CD1c-positive myeloid dendritic cell (primary cell): ENCODE measurements at regions not wholly inside any gene's neighbourhood (a gene's known extent, or its start where the extent isn't known, plus 50 kb on each side); places are given as distances from the start of the nearest gene placed in this dataset.
"Not testable (repeated sequence)": the region's sequence is repeated elsewhere in the genome, so short reads cannot be mapped to it uniquely, and the experiment has no call there.

Experiments used
- DNase-seq: peaks from one replicate; pipeline ENCODE4 v3.0.0-alpha.2; 2016; ENCODE audit errors: extremely low spot score

DNA sequence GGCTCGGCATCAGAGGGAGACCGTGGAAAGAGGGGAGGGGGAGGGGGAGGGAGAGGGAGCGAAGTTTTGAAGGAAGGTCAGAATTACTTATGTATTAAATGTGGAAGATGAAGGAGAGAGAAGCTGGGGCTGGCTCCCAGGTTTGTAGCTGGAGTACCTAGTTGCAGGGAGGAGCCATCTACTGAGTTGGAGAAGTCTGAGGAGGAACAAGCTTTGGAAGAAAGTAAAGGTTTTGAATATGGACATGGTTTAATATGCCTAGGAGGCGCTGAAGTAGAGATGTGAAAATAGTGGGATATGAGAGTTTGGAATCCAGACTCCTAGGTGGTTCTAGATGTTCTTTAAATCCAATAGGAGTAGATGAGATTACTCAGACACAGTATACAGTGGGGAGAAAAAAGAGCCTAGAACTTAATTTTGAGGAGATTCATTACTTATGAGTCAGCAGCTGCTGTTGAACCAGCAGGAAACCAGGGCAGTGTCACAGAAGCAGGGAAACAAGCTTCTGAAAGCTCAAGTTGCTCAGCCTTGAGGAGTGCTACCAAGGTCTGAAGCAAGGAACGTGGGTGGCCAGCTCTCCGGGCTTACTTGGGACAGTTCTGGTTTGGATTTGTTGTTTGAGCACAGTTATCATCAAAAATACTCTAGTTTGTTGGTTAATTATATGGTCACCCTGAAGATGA lies 149.3 kb downstream of the UTRN start:
- no peak for DNase-seq

- DNase-seq, result no peak
These were observed 150.7 kb downstream of the UTRN start for GRCh38 chr6:144435602-144436426.

GRCh38 chr6:144437105-144437504 lies 152.0 kb downstream of the UTRN start:
- DNase-seq, result no peak

- no peak for DNase-seq
These were observed 153.0 kb downstream of the UTRN start for GRCh38 chr6:144438103-144438502.

DNA sequence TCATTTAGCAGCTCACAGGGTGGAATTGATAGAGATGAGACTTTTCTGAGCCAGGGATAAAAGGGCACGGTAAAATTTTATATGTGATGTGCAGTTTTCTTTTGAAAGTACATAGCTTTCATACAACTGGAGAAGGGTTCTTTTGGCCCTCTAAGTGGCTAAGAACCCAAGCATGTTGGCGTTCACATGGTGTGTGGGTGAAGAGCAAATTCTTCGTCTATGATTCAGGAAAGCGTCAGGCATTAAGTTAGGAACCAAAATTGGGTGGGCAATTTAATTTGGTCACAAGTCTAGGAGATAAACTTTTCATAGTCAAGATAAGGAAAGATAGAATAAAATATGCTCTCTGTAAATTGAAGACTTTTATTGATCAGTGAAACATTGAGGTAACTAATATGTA lies 153.9 kb downstream of the UTRN start:
- no peak for DNase-seq

GRCh38 chr6:144441801-144442200 lies 156.7 kb downstream of the UTRN start:
- DNase-seq, result not testable (repeated sequence)

GRCh38 chr6:144443157-144443556 lies 158.0 kb downstream of the UTRN start:
- no peak for DNase-seq

DNA sequence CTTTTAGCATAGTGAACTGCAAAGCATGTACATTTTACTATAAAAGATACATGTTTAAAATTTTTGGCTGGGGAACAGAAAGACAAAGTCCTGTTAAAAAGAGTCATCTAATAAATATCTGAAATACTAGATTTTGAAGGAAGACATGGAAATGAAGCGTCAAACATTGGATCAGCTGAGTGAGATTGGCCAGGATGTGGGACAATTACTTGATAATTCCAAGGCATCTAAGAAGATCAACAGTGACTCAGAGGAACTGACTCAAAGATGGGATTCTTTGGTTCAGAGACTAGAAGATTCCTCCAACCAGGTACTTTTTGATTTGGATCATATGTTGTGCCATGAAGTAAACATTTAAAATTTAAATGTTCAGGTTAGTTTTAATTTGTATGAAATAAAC lies 162.3 kb downstream of the UTRN start:
- no peak for DNase-seq

DNA sequence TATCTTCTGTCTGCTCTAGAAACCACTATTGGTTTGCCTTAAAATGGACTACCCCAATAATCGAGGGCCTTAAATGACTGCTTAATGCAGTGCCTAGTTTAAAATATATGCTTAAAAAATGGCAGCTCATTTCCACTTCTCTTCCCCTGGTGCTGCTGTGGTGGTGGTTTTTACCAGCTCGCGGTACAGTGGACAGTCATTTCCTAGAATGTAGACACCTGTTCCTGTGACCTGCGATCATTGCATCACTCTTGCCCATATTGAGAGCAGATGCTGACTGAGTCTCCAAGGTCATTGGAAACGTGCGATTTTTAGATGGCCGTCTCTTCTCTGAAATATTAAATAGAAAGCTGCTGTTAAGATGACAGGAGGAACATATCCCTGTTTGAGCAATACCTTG lies 164.1 kb downstream of the UTRN start:
- DNase-seq, result no peak

GRCh38 chr6:144449911-144450597 lies 164.9 kb downstream of the UTRN start:
- DNase-seq, result no peak

GRCh38 chr6:144460327-144461095 lies 175.4 kb downstream of the UTRN start:
- no peak for DNase-seq

- DNase-seq, result no peak
These were observed 176.9 kb downstream of the UTRN start for GRCh38 chr6:144462058-144462457.

GRCh38 chr6:144466716-144467115 lies 181.6 kb downstream of the UTRN start:
- DNase-seq, result no peak

- DNase-seq, result no peak
These were observed 182.1 kb downstream of the UTRN start for GRCh38 chr6:144467172-144467762.

DNA sequence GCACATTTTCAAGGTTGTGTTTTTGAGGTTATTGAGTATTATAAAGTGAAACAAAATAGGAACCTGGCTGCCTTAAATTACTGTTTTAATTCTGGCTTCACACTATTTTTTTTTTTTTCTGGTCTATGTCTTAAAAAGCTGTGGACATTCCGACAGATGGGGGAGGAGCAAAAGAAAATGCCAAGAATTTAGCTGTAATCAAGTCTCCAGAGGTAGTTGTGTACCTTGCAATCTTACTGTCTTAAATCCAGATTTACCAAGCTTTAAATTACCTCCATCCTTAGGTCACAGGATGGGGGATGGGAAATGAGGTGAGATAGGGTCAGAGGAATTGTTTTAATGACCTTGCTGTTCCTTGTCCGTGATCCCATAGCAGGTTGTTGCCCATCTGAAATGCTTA lies 182.8 kb downstream of the UTRN start:
- no peak for DNase-seq

GRCh38 chr6:144468709-144469108 lies 183.6 kb downstream of the UTRN start:
- no peak for DNase-seq

- DNase-seq, result no peak
These were observed 184.0 kb downstream of the UTRN start for GRCh38 chr6:144469144-144469575.

DNA sequence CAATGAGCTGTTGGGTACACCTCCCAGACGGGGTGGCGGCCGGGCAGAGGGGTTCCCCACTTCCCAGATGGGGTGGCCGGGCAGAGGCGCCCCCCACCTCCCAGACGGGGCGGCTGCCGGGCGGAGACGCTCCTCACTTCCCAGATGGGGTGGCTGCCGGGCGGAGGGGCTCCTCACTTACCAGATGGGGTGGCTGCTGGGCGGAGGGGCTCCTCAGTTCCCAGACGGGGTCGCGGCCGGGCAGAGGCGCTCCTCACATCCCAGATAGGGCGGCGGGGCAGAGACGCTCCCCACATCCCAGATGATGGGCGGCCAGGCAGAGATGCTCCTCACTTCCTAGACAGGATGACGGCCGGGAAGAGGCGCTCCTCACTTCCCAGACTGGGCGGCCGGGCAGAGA lies 185.1 kb downstream of the UTRN start:
- DNase-seq, result not testable (repeated sequence)

GRCh38 chr6:144471986-144472385 lies 186.9 kb downstream of the UTRN start:
- no peak for DNase-seq

GRCh38 chr6:144474290-144474689 lies 189.2 kb downstream of the UTRN start:
- DNase-seq, result no peak

DNA sequence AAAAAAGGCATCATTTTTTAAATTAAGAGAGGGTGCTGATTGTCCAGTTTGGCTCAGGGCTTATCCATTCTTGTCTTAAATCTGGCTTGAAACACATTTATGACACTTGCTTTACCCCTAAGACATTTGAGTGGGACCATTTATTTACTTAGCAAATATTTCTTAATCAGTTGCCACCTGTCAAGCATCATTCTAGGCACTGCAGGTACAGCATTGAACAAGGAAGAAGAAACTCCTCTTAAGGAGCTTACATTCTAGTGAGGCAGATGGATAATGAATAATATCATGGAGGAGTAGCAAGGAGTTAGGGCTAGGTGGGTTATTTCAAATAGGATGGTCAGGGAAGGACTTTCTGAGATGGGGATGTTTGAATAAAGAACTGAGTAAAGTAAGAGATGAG lies 189.8 kb downstream of the UTRN start:
- DNase-seq, result no peak

DNA sequence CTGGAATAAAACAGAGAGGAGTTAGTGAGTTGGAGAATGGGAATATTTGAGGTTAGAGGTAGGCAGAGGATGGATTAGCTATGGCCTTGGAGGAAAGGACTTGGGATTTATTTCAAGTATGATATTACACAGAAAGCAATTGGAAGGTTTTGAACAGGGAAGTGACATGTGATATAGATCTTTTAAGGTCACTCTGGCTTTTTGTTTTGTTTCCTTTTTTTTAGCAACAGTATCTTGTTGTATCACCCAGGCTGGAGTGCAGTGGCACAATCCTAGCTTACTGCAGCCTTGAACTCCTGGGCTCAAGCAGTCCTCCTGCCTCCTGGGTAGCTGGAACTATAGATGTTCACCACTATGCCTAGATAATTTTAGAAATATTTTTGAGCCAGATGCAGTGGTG lies 190.3 kb downstream of the UTRN start:
- no peak for DNase-seq
